Fibroblast of pulmonary artery (primary cell): ENCODE measurements at regions not wholly inside any gene's neighbourhood (a gene's known extent, or its start where the extent isn't known, plus 50 kb on each side); places are given as distances from the start of the nearest gene placed in this dataset.

Experiments
- DNase-seq: peaks from one replicate; pipeline ENCODE4 v3.0.0-alpha.2; 2010; ENCODE audit warnings: low read depth
- H3K4me3 ChIP-seq: replicated peaks from 2 replicates; pipeline ENCODE4 v1.5.1; 2011; ENCODE audit warnings: low read depth, mild to moderate bottlenecking, control low read depth, low read length, moderate library complexity
- TF ChIP-seq, protein P1 (sequence below): IDR thresholded peaks from 2 replicates; pipeline ENCODE4 v1.5.1; 2011; ENCODE audit warnings: mild to moderate bottlenecking, control low read depth, low read length, inconsistent platforms; ENCODE audit errors: missing control alignments

DNA sequence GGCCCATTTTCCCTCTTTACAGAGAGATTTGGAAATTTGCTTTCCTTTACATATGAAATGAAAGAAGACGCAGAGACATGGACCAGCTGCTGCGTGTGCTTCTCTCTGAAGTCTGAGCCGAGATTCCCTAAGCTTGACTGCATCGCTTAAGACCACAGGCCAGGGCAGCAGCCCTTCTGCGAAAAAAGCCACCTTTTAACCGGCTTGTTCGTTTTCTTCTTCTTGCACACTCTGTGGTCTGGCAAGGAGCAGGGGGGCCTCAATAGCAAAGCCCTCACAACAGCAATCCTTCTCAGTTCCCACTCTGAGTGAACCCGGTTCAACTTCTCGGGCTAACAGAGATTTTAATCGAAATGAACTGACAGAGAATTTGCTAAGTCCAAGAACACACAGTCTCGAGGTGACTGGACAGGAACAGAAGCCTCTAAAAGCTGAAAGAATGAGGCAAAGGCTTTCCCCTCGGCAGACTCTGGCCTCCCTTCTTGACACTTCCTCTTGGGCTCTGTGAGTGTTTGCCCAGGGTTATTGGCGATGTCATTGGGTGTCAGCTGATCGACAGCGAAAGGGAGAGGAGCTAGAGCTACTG is 512.9 kb upstream of the KLF4 start:
- no peak overlapping the region for H3K4me3 ChIP-seq
- DNase-seq, result peak; percentile 69
- TF ChIP-seq, protein P1, sequence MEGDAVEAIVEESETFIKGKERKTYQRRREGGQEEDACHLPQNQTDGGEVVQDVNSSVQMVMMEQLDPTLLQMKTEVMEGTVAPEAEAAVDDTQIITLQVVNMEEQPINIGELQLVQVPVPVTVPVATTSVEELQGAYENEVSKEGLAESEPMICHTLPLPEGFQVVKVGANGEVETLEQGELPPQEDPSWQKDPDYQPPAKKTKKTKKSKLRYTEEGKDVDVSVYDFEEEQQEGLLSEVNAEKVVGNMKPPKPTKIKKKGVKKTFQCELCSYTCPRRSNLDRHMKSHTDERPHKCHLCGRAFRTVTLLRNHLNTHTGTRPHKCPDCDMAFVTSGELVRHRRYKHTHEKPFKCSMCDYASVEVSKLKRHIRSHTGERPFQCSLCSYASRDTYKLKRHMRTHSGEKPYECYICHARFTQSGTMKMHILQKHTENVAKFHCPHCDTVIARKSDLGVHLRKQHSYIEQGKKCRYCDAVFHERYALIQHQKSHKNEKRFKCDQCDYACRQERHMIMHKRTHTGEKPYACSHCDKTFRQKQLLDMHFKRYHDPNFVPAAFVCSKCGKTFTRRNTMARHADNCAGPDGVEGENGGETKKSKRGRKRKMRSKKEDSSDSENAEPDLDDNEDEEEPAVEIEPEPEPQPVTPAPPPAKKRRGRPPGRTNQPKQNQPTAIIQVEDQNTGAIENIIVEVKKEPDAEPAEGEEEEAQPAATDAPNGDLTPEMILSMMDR, result no peak

DNA sequence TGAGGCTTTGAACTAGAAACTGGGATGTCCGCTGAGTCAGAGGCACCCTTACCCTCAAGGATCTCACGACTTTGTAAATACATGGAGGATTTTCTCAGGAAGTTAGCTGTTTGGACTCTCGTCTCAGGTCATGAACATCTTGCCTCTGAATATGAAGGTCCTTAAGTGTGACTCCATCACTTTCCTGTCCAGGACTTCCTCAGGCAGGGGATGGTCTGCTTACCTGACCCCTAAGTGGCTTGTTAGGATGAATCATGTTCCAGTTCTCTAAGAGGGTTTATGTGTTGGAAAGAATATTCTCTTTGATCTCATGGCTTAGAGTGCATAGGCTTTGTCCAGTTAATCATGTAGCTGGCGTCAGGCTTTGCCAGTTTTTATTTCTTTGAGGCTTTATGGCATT is 511.7 kb upstream of the KLF4 start:
- no peak for DNase-seq
- H3K4me3 ChIP-seq, result no peak overlapping the region
- TF ChIP-seq, protein P1, result no peak

GRCh38 chr9:107999890-108000289 is 510.3 kb upstream of the KLF4 start:
- DNase-seq, result no peak
- H3K4me3 ChIP-seq, result no peak overlapping the region
- TF ChIP-seq, protein P1, result no peak

DNA sequence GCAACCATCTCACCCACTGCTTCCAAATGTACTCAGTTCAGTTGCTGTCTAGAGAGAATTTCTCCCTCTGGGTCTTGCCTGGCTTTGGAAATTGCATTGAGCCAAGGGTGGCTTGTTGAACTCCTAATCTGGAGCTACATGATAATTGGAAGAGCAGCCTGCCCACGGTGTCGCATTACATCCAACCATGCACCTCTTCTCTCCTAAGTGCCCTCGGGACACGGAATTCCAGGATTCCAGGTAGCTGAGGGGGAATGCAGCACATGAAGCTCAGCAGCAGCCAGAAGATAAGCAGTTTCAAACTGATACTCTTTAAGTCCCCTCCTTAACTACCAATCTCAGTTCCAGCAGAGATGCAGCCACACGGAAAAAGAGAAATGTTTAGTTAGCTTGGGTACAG is 509.4 kb upstream of the KLF4 start:
- TF ChIP-seq, protein P1, result no peak
- no peak overlapping the region for H3K4me3 ChIP-seq
- DNase-seq, result no peak

DNA sequence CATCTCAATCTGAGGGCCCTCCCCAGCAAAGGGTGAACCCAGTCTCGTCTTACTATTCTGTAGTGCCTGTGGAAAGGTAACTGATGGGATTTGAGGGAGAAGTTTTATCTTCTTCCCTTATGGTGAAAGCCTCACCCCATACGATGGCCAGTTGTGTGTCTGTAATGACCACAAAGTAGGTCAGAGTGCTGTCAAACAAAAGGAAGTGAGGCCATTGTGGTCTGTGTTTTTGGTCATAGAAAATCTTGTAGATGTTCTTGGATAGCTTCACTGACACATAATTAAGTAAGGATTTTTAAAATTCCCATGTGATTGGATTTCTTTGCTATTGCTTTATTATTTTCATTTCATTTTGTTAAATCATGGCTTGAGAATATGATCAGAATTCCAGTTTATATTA is 505.1 kb upstream of the KLF4 start:
- no peak for DNase-seq
- no peak overlapping the region for H3K4me3 ChIP-seq
- TF ChIP-seq, protein P1, result no peak

- DNase-seq, result no peak
- TF ChIP-seq, protein P1, result no peak
- H3K4me3 ChIP-seq, result no peak overlapping the region
Observed at GRCh38 chr9:107992271-107992670, 502.7 kb upstream of the KLF4 start.

- TF ChIP-seq, protein P1, result no peak
- no peak overlapping the region for H3K4me3 ChIP-seq
- DNase-seq, result no peak
Observed at GRCh38 chr9:107991581-107991980, 502.0 kb upstream of the KLF4 start.
